HCT116 (cell line): ENCODE measurements at regions not wholly inside any gene's neighbourhood (a gene's known extent, or its start where the extent isn't known, plus 50 kb on each side); places are given as distances from the start of the nearest gene placed in this dataset.

Experiments
- CEBPB ChIP-seq: IDR thresholded peaks from 2 replicates; pipeline ENCODE4 v1.6.1; 2012; ENCODE audit warnings: low read depth
- CTCF ChIP-seq, 3 experiments: fragments of 200-600 bp in 1 of 3; sonication (generic) in 1 of 3; IDR thresholded peaks in 2 of 3; conservative IDR thresholded peaks in 1 of 3; 2 replicates each; pipeline ENCODE4 v1.5.1; 2012 to 2017; ENCODE audit warnings: low read depth in 2 of 3, low read length in 2 of 3, antibody characterized with exemption in 1 of 3, borderline replicate concordance in 1 of 3, control low read depth in 1 of 3, mild to moderate bottlenecking in 1 of 3, mixed read lengths in 1 of 3, mixed run types in 1 of 3, moderate library complexity in 1 of 3; ENCODE audit not compliant: insufficient read depth in 1 of 3
- EZH2phosphoT487 ChIP-seq: fragments of 200-600 bp; IDR thresholded peaks from 2 replicates; pipeline ENCODE4 v1.6.1; 2018; ENCODE audit warnings: antibody characterized with exemption, borderline replicate concordance
- JUND ChIP-seq: IDR thresholded peaks from 2 replicates; pipeline ENCODE4 v1.6.1; 2012
- POLR2A ChIP-seq: IDR thresholded peaks from 2 replicates; pipeline ENCODE4 v1.7.0; 2011; ENCODE audit warnings: borderline replicate concordance; ENCODE audit not compliant: insufficient read depth, insufficient read length; ENCODE audit errors: extremely low read depth
- POLR2AphosphoS5 ChIP-seq: IDR thresholded peaks from 2 replicates; pipeline ENCODE4 v1.6.1; 2011; ENCODE audit warnings: mild to moderate bottlenecking, low read depth, low read length, moderate library complexity
- RAD21 ChIP-seq: IDR thresholded peaks from 2 replicates; pipeline ENCODE4 v1.6.1; 2012; ENCODE audit warnings: low read depth, mild to moderate bottlenecking
- SP1 ChIP-seq: IDR thresholded peaks from 2 replicates; pipeline ENCODE4 v1.6.1; 2012; ENCODE audit warnings: low read depth
- SRF ChIP-seq: IDR thresholded peaks from 2 replicates; pipeline ENCODE4 v1.6.1; 2012; ENCODE audit warnings: low read depth
- YY1 ChIP-seq: IDR thresholded peaks from 2 replicates; pipeline ENCODE4 v1.6.1; 2011; ENCODE audit warnings: low read length, low read depth, moderate library complexity, mild to moderate bottlenecking; ENCODE audit not compliant: insufficient replicate concordance; ENCODE audit errors: extremely low read depth
- TF ChIP-seq, protein P1 (sequence below): IDR thresholded peaks from 2 replicates; pipeline ENCODE4 v1.6.1; 2012

DNA sequence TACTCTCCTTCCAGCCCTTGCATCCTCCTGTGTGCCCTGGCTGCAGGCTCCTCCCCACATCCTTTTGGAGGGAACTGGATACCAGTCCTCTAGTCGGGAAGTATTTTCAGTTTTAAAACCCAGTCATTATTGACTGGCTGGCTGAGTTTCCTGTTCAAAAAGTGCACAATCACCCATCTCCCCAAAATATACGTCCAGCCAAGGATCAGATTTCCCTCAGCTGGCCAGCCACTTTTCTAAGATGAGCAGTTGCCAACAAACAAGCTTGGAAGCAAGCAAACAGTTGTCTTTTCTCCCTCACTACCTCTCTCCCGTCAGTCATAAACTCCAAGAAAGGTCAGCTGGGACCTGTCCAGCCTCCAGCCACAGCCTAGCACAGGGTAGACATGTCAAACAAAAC is 147.7 kb upstream of the GALNT15 start:
- no peak for TF ChIP-seq YY1
- no peak for TF ChIP-seq CEBPB
- no peak for TF ChIP-seq CTCF (IDR thresholded peaks at IDR 0.05 in 2 of 3, conservative IDR thresholded peaks at IDR 0.05 in 1 of 3; ENCODE audit: borderline replicate concordance in 1 of 3, insufficient read depth in 1 of 3, low read depth in 2 of 3, low read length in 2 of 3)
- no peak for TF ChIP-seq SRF
- no peak for TF ChIP-seq SP1
- TF ChIP-seq POLR2A: no peak
- no peak for TF ChIP-seq JUND
- TF ChIP-seq EZH2phosphoT487: no peak
- TF ChIP-seq RAD21: no peak
- TF ChIP-seq, protein P1, sequence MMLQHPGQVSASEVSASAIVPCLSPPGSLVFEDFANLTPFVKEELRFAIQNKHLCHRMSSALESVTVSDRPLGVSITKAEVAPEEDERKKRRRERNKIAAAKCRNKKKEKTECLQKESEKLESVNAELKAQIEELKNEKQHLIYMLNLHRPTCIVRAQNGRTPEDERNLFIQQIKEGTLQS: no peak
- no peak for TF ChIP-seq POLR2AphosphoS5
